Retina (tissue), 1 donor: ENCODE measurements at regions not wholly inside any gene's neighbourhood (a gene's known extent, or its start where the extent isn't known, plus 50 kb on each side); places are given as distances from the start of the nearest gene placed in this dataset.

Experiments used
- DNase-seq: peaks from one replicate; pipeline ENCODE4 v3.0.0-alpha.2; 2016

DNA sequence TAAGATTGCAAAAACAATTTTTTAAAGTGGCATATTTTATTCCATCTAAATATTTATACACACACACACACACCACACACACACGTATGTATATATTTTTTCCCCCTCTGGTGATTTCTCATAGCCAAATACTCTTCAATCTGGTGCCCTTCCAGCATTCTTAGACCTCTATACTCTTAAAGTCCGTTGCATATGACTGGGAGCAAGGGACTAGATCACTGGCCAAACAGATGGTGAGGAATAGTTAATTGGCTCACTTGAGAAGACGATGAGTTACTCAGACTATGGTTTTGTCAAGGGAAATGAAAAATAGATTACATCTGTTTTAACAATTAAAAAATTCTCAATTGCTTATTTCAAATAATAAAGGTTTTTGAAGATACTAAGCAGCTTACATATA lies 512.5 kb upstream of the LRRTM4 start:
- no peak for DNase-seq

GRCh38 chr2:78035804-78036203 lies 513.6 kb upstream of the LRRTM4 start:
- DNase-seq: no peak

- no peak for DNase-seq
These were observed 529.3 kb upstream of the LRRTM4 start for GRCh38 chr2:78051480-78051879.

DNA sequence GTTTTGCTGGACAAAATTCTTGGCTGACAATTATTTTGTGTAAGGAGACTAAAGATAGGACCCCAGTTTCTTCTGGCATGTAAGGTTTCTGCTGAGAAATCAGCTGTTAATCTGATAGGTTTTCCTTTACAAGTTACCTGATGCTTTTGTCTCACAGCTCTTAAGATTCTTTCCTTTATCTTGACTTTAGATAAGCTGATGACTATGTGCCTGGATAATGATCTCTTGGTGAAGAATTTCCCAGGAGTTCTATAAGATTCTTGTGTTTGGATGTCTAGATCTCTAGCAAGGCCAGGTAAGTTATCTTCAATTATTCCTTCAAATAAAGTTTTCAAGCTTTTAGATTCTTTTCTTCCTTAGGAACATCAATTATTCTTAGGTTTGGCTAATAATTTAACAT lies 534.8 kb upstream of the LRRTM4 start:
- DNase-seq: no peak

DNA sequence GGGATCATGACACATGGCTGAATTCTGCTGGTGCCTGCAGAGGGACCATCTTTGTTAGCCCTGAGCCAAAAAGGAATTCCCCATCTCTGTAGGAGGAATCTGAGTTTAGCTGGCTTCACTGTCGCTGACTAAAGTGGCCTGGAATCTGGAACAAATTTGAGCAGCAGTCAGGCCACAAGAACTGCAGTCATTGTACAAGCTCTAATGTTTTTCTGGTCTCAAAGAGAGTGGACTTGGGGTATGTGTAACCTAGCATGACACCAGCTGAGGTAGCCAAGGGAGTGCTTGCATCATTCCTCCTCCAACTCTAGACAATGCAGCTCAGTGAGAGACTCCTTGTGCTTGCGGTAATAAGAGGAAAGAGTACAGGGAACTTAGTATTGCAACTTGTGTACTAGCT lies 539.1 kb upstream of the LRRTM4 start:
- DNase-seq: no peak

GRCh38 chr2:78061732-78062131 lies 539.6 kb upstream of the LRRTM4 start:
- DNase-seq: no peak

- DNase-seq: no peak
These were observed 541.3 kb upstream of the LRRTM4 start for GRCh38 chr2:78063246-78064020.

- DNase-seq: no peak
These were observed 543.2 kb upstream of the LRRTM4 start for GRCh38 chr2:78065366-78065765.

GRCh38 chr2:78068808-78069207 lies 546.6 kb upstream of the LRRTM4 start:
- DNase-seq: no peak

DNA sequence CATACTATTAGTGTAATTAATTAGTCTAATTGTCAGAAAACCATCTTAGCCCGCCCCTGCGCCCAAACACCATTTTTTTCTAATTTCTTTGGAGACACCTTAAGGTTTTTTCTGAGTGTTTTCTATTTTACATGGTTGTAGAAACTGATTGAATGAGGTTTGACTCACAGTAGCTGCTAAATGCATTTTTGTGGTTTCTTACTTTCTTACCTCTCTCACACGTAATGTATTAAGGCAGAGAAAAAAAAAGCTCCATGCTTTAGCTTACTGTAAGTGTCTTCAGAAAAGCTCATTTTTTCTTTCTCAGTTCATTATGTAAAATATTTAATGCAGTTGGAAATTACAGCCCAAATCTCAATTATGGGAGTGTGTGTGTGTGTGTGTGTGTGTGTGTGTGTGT lies 548.5 kb upstream of the LRRTM4 start:
- DNase-seq: no peak

GRCh38 chr2:78077633-78078032 lies 555.5 kb upstream of the LRRTM4 start:
- DNase-seq: no peak

DNA sequence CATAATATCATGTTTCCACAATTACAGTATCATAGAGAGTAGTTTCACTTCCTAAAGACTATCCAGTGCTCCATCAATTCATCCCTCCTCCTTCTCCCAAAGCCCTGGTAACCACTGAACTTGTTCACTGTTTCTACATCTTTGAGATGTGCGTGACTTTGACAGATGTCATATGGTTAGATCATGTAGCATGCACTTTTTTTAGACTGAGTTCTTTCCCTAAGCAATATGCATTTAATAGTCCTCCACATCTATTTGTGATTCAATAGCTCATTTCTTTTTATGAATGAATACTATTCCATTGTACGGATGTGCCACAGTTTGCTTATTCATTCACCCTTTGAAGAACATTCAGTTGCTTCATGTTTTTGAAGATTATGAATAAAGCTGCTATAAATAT lies 560.4 kb upstream of the LRRTM4 start:
- no peak for DNase-seq

DNA sequence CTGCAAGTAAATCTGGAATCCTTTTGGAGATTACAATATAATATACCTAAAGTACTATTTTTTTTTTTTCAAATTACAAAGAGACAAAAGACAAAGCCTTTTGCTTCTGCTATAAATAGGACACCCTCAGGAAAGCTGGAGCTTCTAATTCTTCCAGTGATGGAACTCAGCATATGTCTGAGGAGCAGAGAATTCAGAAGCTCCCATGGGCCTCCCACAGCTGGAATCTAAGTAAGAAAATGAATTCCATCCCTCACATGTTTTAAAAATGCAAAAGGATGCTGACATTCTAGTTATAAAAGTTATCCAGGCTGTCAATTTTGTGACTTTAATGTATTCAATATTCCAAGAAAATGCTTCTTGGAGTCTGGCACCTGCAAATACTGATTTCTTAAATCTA lies 571.3 kb upstream of the LRRTM4 start:
- no peak for DNase-seq

GRCh38 chr2:78109272-78109671 lies 587.1 kb upstream of the LRRTM4 start:
- no peak for DNase-seq

DNA sequence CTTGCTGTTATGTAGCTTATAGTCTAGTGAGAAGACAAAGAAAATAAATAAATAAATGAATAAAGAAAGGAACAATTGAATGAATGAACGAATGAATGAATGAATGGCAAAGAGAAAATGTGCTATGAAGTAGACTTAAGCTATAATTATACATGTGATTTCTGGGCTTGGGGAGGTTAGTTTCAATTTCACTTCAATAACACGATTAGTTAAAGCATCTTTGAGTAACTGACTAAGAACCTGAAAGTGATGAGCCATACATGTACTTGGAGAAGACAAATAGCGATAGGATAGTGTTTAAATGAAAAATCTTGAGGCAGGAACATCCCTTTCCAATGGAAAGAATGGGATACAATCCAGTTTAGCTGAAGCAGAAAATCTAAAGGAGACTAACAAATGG lies 593.1 kb upstream of the LRRTM4 start:
- no peak for DNase-seq

DNA sequence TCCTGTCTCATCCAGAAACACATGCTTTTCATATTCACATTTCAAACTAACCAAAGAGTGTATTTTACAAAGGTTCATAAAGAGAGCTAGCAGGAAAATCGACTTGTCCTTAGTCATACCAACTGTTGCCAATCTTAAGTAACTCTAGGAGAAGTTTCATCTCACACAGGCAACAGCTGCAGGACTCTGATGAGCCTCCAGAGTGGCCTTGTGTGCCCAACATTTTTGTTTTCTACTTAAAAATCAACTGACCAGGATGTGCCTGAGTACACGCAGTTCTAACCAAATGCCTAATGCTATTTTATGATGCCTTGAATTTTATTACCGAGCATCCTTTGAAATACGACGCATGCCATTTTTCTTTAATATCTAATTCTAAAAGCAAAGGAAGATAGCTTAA lies 595.9 kb upstream of the LRRTM4 start:
- no peak for DNase-seq

GRCh38 chr2:78120275-78120674 lies 598.1 kb upstream of the LRRTM4 start:
- no peak for DNase-seq

GRCh38 chr2:78125042-78125441 lies 602.9 kb upstream of the LRRTM4 start:
- DNase-seq: no peak

GRCh38 chr2:78127424-78127823 lies 605.2 kb upstream of the LRRTM4 start:
- no peak for DNase-seq

GRCh38 chr2:78132391-78133370 lies 610.5 kb upstream of the LRRTM4 start:
- no peak for DNase-seq

- DNase-seq: no peak
These were observed 623.3 kb upstream of the LRRTM4 start for GRCh38 chr2:78145395-78145996.

DNA sequence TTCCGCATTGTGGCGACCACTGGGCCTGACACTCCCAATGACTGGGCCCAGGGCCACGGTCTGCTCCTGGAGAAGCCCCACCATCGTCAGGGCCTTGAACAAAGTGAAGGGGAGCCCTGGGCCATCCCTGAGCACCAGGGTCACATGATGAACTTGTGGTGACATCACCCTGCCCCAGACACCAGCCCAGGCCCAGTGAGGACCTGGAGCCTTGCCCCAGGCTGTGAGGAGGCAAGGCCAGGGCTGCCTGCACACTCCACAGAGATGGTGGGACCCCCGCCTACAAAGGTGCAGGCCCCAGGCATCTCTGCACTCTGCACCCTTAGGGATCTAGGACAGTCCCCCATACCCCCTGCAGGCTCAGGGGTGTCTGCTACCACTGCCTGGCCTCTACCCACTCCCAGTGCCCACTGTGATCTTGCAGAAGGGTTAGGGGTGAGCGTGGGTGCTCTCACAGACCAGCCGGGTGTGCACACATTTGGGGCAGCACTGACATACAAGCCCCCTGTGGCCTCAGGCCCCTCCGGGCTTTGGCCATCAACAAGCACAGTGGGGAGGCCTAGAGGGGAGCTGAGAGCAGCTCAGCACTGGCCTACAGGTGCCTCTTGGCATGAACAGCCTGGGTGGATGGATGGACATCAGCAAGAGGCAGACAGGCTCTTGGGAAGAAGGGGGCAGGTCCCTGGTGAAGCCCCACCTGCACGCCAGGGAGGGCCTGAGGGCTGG lies 624.0 kb upstream of the LRRTM4 start:
- no peak for DNase-seq

GRCh38 chr2:78147466-78147865 lies 625.3 kb upstream of the LRRTM4 start:
- no peak for DNase-seq
